Mammary epithelial cell (primary cell): ENCODE measurements at regions not wholly inside any gene's neighbourhood (a gene's known extent, or its start where the extent isn't known, plus 50 kb on each side); places are given as distances from the start of the nearest gene placed in this dataset.

Experiments
- EZH2 ChIP-seq: IDR thresholded peaks from 2 replicates; pipeline ENCODE4 v1.6.1; 2012; ENCODE audit warnings: low read length, inconsistent platforms, borderline replicate concordance
- TF ChIP-seq, protein P1 (sequence below), 2 donors: IDR thresholded peaks in 1 of 2; conservative IDR thresholded peaks in 1 of 2; 2 replicates each; pipeline ENCODE4 v1.5.1; 2011 to 2012; ENCODE audit warnings: inconsistent platforms in 2 of 2, low read length in 2 of 2, mild to moderate bottlenecking in 2 of 2, control low read depth in 1 of 2, low read depth in 1 of 2; ENCODE audit not compliant: insufficient read depth in 1 of 2; ENCODE audit errors: extremely low read depth in 1 of 2

DNA sequence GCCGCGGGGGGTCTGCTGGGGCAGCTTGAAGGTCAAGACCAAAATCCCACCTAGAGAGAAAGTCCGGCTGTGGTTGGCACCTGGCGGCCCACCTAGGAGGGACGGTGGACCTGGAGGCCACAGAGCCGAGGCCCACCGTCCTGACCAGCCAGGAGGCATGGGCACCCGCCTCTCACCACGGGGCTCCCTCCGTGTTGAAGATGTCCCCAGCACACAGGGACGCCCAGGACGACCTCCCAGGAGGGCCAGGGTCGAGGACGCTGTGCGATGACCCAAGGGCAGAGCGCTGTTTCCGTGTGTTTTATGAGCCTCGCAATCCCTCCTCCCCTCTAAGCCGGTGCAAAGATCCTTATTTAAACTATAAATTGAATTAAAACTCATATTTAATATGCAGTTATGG lies 131.2 kb downstream of the C16orf95 start:
- TF ChIP-seq EZH2, result no peak
- TF ChIP-seq, protein P1, sequence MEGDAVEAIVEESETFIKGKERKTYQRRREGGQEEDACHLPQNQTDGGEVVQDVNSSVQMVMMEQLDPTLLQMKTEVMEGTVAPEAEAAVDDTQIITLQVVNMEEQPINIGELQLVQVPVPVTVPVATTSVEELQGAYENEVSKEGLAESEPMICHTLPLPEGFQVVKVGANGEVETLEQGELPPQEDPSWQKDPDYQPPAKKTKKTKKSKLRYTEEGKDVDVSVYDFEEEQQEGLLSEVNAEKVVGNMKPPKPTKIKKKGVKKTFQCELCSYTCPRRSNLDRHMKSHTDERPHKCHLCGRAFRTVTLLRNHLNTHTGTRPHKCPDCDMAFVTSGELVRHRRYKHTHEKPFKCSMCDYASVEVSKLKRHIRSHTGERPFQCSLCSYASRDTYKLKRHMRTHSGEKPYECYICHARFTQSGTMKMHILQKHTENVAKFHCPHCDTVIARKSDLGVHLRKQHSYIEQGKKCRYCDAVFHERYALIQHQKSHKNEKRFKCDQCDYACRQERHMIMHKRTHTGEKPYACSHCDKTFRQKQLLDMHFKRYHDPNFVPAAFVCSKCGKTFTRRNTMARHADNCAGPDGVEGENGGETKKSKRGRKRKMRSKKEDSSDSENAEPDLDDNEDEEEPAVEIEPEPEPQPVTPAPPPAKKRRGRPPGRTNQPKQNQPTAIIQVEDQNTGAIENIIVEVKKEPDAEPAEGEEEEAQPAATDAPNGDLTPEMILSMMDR (conservative IDR thresholded peaks at IDR 0.05 in 1 of 2, IDR thresholded peaks at IDR 0.05 in 1 of 2; ENCODE audit: extremely low read depth in 1 of 2, insufficient read depth in 1 of 2, low read depth in 1 of 2, low read length in 2 of 2), result no peak
